HAP-1 (cell line): ENCODE measurements at regions not wholly inside any gene's neighbourhood (a gene's known extent, or its start where the extent isn't known, plus 50 kb on each side); places are given as distances from the start of the nearest gene placed in this dataset.

Source experiments
- DNase-seq, 2 experiments: peaks; one replicate each; pipeline ENCODE4 v3.0.0-alpha.2; 2016 to 2020; ENCODE audit warnings: low spot score in 2 of 2
- H3K27me3 ChIP-seq: fragments of 250-450 bp; sonication (Bioruptor Pico); 2 replicates; pipeline ENCODE4 v1.5.1; 2020; ENCODE audit warnings: low read depth, mild to moderate bottlenecking, moderate library complexity
- H3K36me3 ChIP-seq: fragments of 250-450 bp; sonication (Bioruptor Pico); replicated peaks from 2 replicates; pipeline ENCODE4 v1.5.1; 2020; ENCODE audit warnings: mild to moderate bottlenecking
- H3K4me1 ChIP-seq: fragments of 250-450 bp; sonication (Bioruptor Pico); 2 replicates; pipeline ENCODE4 v1.5.1; 2020; ENCODE audit warnings: mild to moderate bottlenecking
- H3K4me3 ChIP-seq: fragments of 250-450 bp; sonication (Bioruptor Pico); 2 replicates; pipeline ENCODE4 v1.5.1; 2020; ENCODE audit warnings: mild to moderate bottlenecking, moderate library complexity
- H3K9me3 ChIP-seq: fragments of 250-450 bp; sonication (Bioruptor Pico); 2 replicates; pipeline ENCODE4 v1.5.1; 2020; ENCODE audit warnings: mild to moderate bottlenecking, moderate library complexity
- in situ Hi-C: fragments of 300-500 bp; cut with MboI; formaldehyde crosslinking; loops from 3 replicates; pipeline ENCODE4 v1.14.3; 2020; ENCODE audit warnings: low sequenced_read_pairs, inconsistent platforms, mixed read lengths

DNA sequence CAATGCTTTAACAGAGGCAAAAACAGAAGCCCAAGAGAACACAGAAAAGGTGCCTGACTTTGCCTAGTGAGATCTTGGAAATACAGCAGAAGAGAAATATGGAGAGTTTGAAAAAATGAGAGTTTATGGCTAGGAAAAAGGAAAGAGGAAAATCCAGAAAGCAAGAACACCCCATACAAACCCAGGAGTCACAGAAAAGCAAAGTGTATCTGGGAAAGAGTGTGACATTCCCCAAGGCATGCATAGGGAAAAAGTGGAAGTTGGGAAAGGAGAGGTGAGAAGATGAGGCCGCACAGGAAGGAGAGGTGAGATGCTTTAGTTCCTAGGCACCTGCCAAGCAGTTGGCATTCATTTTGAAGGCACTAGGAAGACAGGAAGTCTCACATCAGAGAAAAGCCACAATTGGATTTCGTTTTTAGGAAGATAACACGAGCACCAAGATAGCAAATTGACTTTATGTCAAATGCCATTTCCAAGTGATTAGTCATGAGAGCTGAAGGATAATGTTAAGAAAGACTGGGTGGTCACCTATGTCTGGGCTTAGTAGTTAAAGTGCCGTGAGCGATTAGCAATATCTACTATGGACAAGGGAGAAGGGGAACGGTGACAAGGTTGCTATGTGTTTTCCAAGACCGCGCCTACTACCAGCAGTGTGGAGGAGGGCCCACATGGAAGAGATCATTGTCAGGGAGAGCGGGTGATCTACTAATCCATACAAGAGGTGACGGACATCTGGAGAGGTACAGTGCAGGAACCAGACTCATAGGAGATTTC is 224.1 kb upstream of the PARD3B start:
- H3K4me1 ChIP-seq, result no peaks in the 10 kb centered on the region
- H3K36me3 ChIP-seq, result no peaks in the 10 kb centered on the region
- H3K9me3 ChIP-seq, result no peaks in the 10 kb centered on the region
- DNase-seq, result no peak
- peaks cover 10% of the 10 kb centered on the region; the same call in 1 of the 2 replicates for H3K27me3 ChIP-seq
- H3K4me3 ChIP-seq, result no peak overlapping the region
- in situ Hi-C loops, result loop anchor here (25.0 kb wide), 1 partner anchor 1366 kb away; the partner anchor contains the start of gene NRP2

DNA sequence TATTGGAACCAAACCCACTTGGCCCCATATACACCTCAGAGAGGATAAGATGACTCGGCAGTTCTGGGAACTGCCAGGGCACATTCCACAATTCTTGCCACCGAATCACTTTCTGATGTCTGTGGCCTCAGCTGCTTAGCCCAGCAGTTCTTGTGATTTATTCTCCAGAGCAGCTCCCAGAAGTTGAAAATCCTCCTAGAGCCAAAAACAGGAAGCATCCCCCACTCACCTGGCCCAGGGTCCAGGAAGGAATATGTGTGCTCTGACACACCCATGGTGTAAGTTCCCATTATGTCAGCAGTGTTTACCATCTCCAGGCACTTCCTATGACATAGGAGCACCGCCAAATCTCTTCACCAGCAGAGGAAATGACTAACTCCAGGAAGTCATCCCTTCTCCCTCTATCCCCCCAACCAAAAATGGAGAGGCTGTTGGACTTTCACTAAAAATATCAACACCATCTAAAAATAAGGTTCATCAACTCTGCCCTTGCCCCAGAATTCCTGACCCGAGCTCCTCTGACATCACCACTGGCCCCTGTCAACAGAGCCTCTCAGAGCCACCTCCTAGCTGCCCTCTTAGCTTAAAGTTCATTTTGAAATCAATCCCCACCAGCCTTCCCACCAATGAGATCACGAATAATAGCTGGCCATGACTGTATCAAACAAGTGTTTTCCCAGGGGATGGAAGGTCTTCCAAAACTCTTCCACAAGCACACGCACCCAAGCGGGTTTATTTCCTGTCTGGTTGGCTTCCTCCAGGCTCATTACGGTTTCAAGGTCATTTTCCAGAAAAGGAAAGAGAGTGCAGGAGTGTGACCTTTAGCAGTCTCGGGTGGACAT is 223.1 kb upstream of the PARD3B start:
- H3K36me3 ChIP-seq, result no peaks in the 10 kb centered on the region
- H3K4me1 ChIP-seq, result no peaks in the 10 kb centered on the region
- H3K4me3 ChIP-seq, result no peak overlapping the region
- peaks cover 5% of the 10 kb centered on the region; the same call in 1 of the 2 replicates for H3K27me3 ChIP-seq
- in situ Hi-C loops, result loop anchor here (25.0 kb wide), 1 partner anchor 1365 kb away; the partner anchor contains the start of gene NRP2
- no peak for DNase-seq
- no peaks in the 10 kb centered on the region for H3K9me3 ChIP-seq

DNA sequence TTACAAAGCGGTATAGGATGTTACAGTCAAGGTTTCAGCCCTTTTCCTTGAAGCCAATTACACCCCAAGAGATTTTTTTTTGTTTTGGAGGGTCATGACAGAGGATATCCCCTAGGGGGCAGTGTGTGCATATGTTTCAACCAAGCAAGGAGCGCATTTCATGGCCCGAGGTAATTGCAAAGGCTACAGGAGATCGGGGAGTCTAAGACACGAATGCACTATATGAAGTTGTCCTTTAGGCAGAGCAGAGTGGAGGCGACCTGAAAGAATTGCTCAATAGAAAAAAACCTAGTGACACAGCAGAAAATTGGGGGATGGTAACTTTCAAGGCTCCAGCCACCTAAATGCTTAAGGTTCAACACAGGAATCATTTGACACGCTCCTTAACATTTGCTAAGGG is 219.8 kb upstream of the PARD3B start:
- H3K9me3 ChIP-seq, result no peaks in the 10 kb centered on the region
- no peaks in the 10 kb centered on the region for H3K36me3 ChIP-seq
- no peak overlapping the region for H3K4me3 ChIP-seq
- peak; percentile 48 to 76 for DNase-seq
- H3K4me1 ChIP-seq, result no peaks in the 10 kb centered on the region
- no peaks in the 10 kb centered on the region for H3K27me3 ChIP-seq
- in situ Hi-C loops, result loop anchor here (25.0 kb wide), 1 partner anchor 362 kb away; no protein-coding TSS in a partner anchor

DNA sequence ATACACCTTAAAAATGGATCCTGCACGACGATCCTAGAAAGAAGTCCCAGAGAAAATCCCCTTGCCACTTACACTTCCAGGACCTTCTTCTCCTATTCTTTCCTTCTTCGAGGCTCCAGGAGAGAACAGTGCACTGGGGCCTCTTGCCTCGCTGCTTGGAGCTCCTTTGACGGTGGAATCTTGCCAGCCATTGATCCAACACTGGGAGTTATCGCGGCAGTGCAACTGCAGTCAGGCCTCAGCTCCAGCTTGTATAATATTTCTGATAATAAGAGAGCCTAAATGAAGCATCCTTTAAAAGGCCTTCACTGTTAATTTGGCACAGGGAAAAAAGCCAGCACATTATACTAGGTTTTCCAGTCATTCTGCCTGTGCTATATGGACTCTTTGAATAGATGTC is 216.9 kb upstream of the PARD3B start:
- in situ Hi-C loops, result loop anchor here (25.0 kb wide), 1 partner anchor 359 kb away; no protein-coding TSS in a partner anchor
- DNase-seq, result no peak
- H3K4me1 ChIP-seq, result no peaks in the 10 kb centered on the region
- H3K36me3 ChIP-seq, result no peaks in the 10 kb centered on the region
- H3K4me3 ChIP-seq, result no peak overlapping the region
- H3K27me3 ChIP-seq, result 0 out of 2 replicates have a peak, but pooled peaks cover 4% of the 10 kb centered on the region
- H3K9me3 ChIP-seq, result no peaks in the 10 kb centered on the region

- Histone ChIP-seq H3K4me3 (no peak overlapping the region), H3K36me3 (no peaks in the 10 kb centered on the region), H3K4me1 (no peaks in the 10 kb centered on the region), H3K27me3 (0 out of 2 replicates have a peak, but pooled peaks cover 4% of the 10 kb centered on the region), H3K9me3 (no peaks in the 10 kb centered on the region)
- no peak for DNase-seq
- in situ Hi-C loops, result loop anchor here (25.0 kb wide), 1 partner anchor 358 kb away; no protein-coding TSS in a partner anchor
Measured at GRCh38 chr2:204329016-204329415, 216.3 kb upstream of the PARD3B start.

GRCh38 chr2:204329532-204329931 is 215.7 kb upstream of the PARD3B start:
- no peaks in the 10 kb centered on the region for H3K36me3 ChIP-seq
- DNase-seq, result no peak
- in situ Hi-C loops, result loop anchor here (25.0 kb wide), 1 partner anchor 358 kb away; no protein-coding TSS in a partner anchor
- no peaks in the 10 kb centered on the region for H3K9me3 ChIP-seq
- H3K27me3 ChIP-seq, result 0 out of 2 replicates have a peak, but pooled peaks cover 4% of the 10 kb centered on the region
- no peak overlapping the region for H3K4me3 ChIP-seq
- no peaks in the 10 kb centered on the region for H3K4me1 ChIP-seq

GRCh38 chr2:204331180-204331579 is 214.1 kb upstream of the PARD3B start:
- in situ Hi-C loops, result loop anchor here (25.0 kb wide), 1 partner anchor 356 kb away; no protein-coding TSS in a partner anchor
- Histone ChIP-seq H3K27me3 (0 out of 2 replicates have a peak, but pooled peaks cover 4% of the 10 kb centered on the region), H3K9me3 (no peaks in the 10 kb centered on the region), H3K4me1 (no peaks in the 10 kb centered on the region), H3K4me3 (no peak overlapping the region), H3K36me3 (no peaks in the 10 kb centered on the region)
- no peak for DNase-seq

DNA sequence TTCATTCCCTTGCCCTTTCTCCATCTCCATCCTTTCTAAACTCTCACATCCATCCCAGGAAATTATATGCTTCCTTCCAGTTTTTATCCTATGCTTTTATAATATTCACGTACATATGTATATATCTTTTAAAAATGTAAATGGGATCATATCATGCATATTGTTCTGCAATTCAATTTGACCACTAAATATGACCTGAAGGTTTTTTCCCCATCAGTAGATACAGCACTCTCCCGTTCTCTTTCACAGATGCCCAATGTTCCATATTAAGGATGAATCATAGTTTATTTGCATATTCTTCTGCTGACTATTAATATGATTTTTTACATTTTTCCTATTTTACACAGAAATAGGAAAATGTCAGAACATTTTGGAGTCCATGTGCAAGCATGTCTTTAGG is 213.3 kb upstream of the PARD3B start:
- in situ Hi-C loops, result loop anchor here (25.0 kb wide), 1 partner anchor 355 kb away; no protein-coding TSS in a partner anchor
- Histone ChIP-seq H3K36me3 (no peaks in the 10 kb centered on the region), H3K4me1 (no peaks in the 10 kb centered on the region), H3K4me3 (no peak overlapping the region), H3K27me3 (peaks cover 4% of the 10 kb centered on the region; the same call in 1 of the 2 replicates), H3K9me3 (no peaks in the 10 kb centered on the region)
- no peak for DNase-seq

DNA sequence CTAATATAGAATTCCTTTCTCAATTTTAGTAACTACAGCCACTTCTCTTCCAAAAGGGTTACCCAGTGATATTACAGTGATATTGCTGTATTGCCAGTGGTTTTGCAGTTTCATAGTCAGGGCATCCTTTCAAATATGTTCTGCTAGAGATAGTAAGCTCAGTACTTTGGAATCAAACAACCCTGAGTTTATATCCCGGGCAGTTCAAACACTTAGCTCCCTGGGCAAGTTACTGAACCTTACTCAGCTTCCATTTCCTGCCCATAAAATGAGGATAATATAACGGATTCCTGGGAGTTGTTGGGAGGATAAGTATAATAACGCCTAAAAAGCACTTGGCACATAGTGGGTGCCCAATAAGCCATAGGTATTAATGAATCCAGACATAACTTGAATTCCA is 212.6 kb upstream of the PARD3B start:
- Histone ChIP-seq H3K36me3 (no peaks in the 10 kb centered on the region), H3K27me3 (peaks cover 6% of the 10 kb centered on the region), H3K4me3 (no peak overlapping the region), H3K9me3 (no peaks in the 10 kb centered on the region), H3K4me1 (no peaks in the 10 kb centered on the region)
- DNase-seq, result no peak
- in situ Hi-C loops, result loop anchor here (25.0 kb wide), 1 partner anchor 355 kb away; no protein-coding TSS in a partner anchor

- Histone ChIP-seq H3K27me3 (peaks cover 12% of the 10 kb centered on the region), H3K36me3 (no peaks in the 10 kb centered on the region), H3K9me3 (no peaks in the 10 kb centered on the region), H3K4me1 (no peaks in the 10 kb centered on the region), H3K4me3 (no peak overlapping the region)
- in situ Hi-C loops, result loop anchor here (25.0 kb wide), 1 partner anchor 353 kb away; no protein-coding TSS in a partner anchor
- DNase-seq, result no peak
Measured at GRCh38 chr2:204333861-204334260, 211.4 kb upstream of the PARD3B start.

- in situ Hi-C loops, result loop anchor here (25.0 kb wide), 1 partner anchor 352 kb away; no protein-coding TSS in a partner anchor
- Histone ChIP-seq H3K9me3 (no peaks in the 10 kb centered on the region), H3K27me3 (peaks cover 12% of the 10 kb centered on the region), H3K4me3 (no peak overlapping the region), H3K4me1 (no peaks in the 10 kb centered on the region), H3K36me3 (no peaks in the 10 kb centered on the region)
- DNase-seq, result no peak
Measured at GRCh38 chr2:204335451-204336058, 209.7 kb upstream of the PARD3B start.

- H3K27me3 ChIP-seq, result peaks cover 12% of the 10 kb centered on the region
- no peaks in the 10 kb centered on the region for H3K9me3 ChIP-seq
- H3K4me1 ChIP-seq, result no peaks in the 10 kb centered on the region
- DNase-seq, result no peak
- no peak overlapping the region for H3K4me3 ChIP-seq
- in situ Hi-C loops, result loop anchor here (25.0 kb wide), 1 partner anchor 351 kb away; no protein-coding TSS in a partner anchor
- H3K36me3 ChIP-seq, result no peaks in the 10 kb centered on the region
Measured at GRCh38 chr2:204336153-204336744, 209.0 kb upstream of the PARD3B start.

DNA sequence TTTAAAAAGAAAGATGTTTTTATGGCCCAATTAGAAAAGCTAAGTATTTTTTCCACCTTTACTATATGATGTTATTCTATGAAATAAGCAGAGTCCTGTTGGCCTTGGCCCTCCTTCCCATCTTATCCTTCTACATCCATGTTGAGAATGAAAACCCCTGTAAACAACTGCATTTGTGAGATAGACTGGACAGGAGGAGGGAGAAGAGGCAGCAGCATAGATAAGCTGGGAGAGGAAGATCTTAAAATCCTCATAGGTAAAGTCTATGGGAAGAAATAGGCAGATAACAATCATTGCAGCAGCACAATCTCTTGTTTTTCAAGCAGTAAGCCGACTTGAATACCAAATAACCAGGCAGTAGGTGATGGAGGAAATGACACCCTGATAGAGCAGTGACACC is 207.6 kb upstream of the PARD3B start:
- in situ Hi-C loops, result loop anchor here (25.0 kb wide), 1 partner anchor 350 kb away; no protein-coding TSS in a partner anchor
- peaks cover 8% of the 10 kb centered on the region for H3K27me3 ChIP-seq
- H3K4me3 ChIP-seq, result no peak overlapping the region
- H3K36me3 ChIP-seq, result no peaks in the 10 kb centered on the region
- no peak for DNase-seq
- no peaks in the 10 kb centered on the region for H3K9me3 ChIP-seq
- H3K4me1 ChIP-seq, result no peaks in the 10 kb centered on the region
